ENCODE measurements at regions not wholly inside any gene's neighbourhood (a gene's known extent, or its start where the extent isn't known, plus 50 kb on each side); places are given as distances from the start of the nearest gene placed in this dataset.

GRCh38 chr12:19897900-19898408, 458.7 kb downstream of the AEBP2 start:
- TF ChIP-seq POLR2AphosphoS5 (IDR thresholded peaks at IDR 0.05; ENCODE audit: low read depth, low read length) (no peak), TAF1 (IDR thresholded peaks at IDR 0.05; ENCODE audit: borderline replicate concordance, low read depth, low read length) (no peak)

Data from GM12892 (cell line).